HG03175 (cell line): ENCODE measurements at regions not wholly inside any gene's neighbourhood (a gene's known extent, or its start where the extent isn't known, plus 50 kb on each side); places are given as distances from the start of the nearest gene placed in this dataset.

Experiments used
- ATAC-seq: cut with Tn5 transposase; IDR thresholded peaks from one replicate; pipeline ENCODE4 v1.9.1; 2021; ENCODE audit warnings: mild to moderate bottlenecking, moderate library complexity; ENCODE audit not compliant: unreplicated experiment

DNA sequence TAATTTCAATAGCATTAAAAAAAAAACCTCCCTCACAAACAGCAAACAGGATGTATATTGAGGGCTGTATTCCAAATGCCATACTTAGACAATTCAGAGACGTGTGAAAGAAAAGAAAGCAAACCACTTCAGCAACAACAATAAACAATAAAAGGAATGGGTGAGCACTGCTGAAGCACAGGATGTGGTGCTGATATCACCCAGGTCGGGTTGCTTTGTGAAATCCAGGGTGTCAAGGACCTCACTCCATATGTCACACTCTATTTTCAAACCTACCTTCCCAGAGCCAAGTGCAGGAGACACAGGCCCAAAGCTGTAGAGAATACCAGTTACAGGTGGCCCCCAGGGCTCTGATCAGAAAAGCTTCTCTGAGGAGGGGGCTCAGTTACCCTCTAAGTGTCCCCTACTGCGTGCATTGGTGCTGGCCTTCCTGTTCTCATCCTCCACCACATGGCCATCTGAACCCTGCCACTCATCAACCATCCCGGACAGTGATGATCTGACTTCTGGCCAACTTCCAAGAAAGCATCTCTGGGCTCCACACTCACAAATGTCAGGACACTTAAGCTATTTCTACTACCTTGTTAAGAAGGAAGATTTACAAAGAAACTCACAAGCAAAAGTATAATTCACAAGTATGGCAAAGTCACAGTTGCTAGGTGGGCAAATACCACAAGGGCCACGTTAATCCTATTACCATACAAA is 363.0 kb downstream of the SS18 start:
- no peak for ATAC-seq

DNA sequence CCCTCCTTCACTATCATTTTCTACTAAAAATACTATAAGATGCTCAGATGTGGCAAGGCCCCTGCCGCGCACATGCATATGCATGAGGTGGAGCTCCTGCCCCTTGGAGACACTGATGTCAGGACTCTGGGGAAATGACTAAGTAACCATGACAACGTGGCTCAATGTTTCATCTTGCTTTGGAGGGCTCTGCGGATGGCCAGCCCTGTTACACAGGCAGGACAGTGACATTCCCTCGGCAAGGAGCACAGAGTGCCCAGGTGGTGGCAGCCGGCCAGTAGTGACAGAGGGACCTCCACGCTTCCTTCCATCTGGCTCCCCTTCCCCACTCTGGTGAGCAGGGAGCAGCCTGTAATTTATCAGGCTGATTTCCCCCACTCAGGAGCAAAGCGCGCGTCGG is 364.1 kb downstream of the SS18 start:
- ATAC-seq: no peak

DNA sequence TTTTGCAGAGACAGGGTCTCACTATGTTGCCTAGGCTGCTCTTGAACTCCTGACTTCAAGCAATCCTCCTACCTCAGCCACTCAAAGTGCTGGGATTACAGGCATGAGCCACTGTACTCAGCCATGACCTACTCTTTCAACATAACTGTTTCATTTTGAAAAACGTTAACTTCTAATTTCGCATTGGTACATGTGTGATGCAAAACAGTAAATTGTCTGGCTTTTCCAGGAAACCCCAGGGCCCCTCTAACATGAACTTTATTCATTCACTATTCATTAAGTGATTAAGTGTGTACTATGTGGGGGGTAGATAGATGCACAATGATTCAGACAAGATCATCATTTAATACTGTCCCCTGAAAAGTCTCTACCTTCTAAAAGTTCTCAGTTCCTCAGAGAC is 364.9 kb downstream of the SS18 start:
- no peak for ATAC-seq

DNA sequence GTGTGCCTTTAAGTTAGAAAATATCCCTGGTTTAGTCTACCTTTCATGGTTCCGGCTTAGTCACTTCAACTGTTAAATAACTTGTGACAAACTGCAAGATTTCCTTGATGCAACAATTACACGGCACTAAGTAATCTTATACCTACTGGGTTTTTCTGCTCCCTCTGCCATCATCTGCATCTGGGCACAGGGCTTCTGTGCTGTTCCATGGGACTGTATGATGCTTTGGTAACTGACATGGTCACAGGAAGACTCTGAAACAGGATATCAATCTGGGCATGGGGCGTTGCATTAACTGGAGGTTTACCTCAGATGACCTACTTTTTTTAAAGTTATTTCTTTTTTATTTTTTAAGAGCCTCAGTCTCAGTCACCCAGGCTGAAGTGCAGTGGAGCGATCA is 365.4 kb downstream of the SS18 start:
- ATAC-seq: no peak

DNA sequence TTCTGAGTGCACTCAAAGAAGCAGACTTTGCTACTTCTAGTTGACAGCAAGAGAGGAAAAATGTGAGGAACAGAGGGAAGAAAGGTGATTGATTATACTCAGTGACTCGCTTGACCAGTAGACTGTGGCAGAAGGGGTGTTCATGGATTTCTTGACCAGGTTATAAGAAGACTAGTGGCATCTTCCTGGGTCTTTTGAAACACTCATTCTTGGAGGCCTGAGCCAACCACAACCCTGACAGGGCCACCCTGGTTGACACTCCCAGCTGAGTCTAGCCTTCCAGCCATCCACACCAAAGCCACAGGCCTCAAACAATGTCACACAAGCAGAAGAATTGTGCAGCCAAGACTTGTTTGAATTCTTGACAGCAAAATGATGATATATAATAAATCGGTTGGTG is 366.3 kb downstream of the SS18 start:
- ATAC-seq: no peak

DNA sequence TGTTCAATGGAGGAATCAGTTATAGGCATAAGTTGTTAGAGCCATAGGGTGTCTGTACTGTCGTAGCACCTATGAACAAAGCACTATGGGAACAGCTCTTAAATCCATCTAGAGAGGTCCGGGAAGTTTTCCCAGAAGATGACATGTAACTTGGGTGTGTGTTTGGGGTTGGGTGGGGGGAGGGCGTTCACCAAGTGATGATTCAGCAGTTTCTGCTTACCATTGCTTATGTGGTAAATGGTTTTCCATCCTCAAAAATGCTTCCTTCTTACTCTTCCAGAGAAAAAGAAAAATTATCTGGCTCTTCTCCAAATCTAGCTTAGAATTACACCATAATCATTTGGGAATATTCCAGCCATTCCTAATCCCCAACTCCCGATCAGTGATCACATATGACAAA is 361.1 kb upstream of the ZNF521 start:
- no peak for ATAC-seq

DNA sequence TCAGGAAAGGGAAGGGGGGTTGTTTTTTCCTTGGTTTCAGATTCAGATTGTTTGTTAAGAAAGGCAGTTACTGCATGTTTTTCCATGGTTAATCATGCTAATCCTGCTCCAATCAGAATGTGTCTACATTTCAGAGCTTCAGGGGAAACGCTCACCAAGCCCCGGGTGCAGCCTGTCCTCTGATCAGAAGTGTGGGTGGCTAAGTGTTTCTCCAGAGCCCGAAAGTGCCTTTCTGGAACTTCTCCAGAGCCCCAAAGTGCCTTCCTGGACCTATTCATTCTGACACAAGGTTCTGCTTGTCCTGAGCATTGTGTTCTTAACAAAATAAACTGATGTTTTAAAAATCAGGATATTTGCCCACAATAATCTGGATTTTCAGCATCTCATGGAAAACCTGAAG is 359.0 kb upstream of the ZNF521 start:
- no peak for ATAC-seq

DNA sequence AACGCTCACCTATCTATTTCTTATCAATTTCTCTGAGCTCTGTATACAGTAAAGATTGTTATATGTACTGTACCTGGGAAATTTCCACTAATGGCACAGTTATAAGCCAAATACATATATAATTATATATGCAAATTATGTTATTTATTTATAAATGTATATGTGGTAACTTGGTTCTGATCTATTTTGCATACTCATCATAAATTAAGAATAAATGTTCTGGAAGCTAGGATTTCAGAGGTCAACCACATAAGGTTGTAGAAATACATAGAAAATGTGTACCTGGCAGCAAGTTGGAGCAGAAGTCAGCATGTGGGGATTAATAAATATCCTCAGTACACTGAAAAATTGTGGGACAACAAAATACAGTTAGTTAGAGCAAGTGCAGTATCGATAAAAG is 353.7 kb upstream of the ZNF521 start:
- no peak for ATAC-seq

DNA sequence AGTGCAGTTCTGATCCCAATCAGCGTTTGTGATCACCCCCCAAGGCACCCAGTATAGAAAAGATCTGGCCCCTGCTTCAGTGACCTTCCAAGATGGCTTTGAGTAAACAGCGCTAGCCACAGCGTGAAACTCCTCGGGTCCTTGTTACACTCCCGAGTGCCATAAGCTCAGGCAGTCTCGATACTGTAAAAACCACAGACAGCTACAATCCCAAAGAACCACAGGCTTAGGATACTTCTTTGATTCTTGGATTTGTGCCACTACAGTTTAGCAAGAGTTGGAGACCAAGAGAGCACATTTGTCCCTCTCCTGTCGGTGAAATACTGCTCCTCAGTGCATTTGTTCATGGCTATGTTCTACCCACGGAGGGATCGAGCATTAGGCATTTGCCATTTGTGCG is 352.5 kb upstream of the ZNF521 start:
- ATAC-seq: no peak

DNA sequence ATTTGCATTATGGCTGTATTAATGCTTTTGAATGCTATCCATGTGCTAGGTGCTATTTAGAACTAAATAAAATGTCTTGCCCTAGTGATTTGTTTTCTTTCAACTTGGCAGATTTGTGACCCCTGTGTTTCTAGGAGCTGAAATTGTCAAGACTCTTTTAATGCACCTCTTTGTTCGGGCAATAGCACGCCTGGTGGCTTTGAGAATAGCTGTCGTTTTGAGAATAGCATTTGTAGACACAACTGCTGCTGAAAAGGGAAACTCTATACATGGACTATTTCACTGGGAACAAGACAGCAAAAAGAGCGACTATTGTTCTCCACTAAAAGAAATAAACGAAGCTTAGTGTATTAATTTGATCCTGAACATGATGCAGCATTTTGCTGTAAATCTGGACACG is 352.1 kb upstream of the ZNF521 start:
- no peak for ATAC-seq

DNA sequence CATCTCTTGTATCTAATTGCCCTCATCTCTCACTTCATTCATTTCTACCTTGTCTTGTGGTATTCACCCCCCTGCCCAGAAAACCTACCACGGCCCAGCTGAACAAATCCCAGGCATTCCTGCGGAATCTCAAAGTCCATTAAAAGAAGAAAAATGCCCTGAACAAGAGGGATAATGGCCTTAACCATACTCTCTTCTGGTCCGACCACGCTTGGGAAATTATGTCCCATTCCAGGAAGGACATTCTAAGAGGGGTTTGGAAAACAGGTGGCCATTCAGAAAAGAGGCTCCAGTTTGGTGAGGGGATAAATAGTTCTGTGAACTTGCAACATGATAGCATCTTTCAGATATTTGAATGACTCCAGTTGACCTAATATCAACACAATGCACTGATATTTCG is 349.9 kb upstream of the ZNF521 start:
- ATAC-seq: no peak

DNA sequence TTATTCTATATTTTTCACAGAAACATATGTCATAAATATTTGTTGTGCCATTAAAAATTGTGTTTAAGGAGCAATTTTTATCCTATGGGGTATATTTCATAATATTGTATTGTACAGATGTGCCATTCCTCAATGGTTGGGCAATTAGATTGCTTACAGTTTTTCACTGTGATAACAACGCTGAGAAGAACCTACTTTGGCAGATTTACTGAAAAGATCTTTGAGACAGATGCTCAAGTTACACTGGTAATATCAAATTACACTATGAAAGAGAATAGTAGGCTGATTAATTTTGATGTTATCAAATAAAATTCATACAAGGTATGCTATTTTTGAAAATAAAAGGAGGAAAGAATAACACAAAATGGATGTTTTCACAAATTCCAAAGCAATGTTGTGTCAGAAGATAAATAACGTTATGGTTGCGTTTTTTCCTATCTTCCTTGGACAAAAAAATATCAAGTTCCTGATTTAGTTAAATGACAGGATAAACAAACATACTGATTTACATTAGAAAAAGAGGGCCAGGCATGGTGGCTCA is 335.1 kb upstream of the ZNF521 start:
- no peak for ATAC-seq

DNA sequence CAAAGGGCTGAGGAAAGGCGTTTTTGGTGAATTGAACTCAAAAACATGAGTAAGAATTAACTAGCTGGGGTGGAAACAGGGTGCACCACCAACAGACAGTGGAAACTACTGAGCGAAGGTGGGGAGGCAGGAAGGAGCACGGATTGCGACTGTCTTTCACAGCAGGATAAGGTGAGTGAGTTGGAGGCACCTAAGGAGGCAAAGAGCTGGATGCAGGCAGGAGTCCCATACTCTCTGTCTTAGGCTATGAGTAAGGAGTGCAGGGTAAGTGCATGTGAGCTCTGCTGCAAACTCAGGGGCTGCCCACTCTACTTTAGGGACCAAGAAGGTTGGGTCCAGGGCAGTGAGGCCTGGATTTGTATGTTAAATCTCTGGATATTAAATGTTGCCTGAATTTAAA is 333.1 kb upstream of the ZNF521 start:
- no peak for ATAC-seq

DNA sequence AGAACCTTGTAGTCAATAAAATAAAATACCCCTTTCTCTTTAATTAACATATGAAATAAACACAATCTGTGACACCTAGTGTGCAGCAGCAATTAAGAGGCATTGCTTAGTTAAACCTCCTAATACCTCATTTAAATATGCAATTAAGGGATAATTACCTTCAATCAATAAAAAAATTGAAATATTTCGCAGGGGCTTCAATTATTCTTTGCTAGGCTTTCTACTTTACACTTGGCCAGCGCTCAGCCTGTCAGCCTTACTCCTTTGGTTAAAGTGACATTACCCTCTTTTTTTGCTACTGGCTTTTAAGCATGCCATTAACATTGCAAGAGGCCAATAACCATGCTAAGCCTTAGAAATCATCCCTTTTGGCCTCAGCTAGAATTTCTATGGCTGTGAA is 327.5 kb upstream of the ZNF521 start:
- no peak for ATAC-seq

DNA sequence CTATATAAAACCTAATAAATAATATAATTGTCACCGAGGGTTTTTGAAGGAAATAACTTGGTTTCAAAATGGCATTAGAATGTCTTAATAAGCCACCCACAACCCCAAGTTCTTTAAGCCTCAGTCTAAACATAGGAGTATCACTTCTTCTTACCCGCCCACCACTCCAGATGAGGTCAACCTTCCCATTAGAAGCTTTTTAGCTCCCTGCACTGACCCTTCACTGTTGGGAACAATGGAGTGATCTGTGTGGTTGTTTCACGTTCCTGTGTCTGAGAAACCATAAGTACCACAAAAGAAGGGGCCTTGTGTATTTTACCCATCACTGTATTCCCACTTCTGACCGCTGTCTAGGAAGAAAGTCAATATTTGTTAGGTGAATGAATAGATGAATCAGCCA is 326.3 kb upstream of the ZNF521 start:
- ATAC-seq: no peak

DNA sequence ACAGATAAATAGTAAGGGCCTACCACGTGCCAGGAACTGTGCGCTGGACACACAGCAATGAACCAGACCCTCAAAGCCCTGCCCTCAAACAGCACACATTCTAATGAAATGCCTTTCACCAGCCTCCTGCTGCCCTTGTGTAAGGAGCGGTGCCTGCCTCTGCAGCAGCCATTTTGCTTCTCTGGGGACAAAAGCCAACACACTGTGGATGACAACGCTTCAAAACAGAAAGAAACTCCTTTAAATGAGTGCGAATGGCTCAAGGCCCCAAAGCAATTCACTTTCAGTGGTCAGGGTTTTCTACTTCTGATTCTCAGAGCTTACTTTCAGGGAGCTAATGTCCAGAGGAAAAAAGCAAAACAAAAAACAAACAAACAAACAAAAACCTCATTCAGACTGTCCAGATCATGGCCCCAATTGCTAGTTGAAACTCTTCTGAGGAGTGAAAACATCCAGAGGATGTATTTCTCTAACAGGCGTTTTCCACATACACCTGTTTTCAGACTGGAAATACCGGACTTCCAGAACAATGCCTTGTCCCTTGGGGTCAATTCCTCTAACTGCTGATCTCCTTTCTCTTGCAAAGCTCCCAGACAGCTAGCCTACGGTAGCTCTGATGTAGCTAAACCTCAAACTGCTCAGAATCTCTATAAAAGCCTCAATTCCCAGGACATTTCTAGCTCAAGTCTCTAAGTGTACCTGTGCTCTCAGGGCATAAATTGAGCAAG is 323.3 kb upstream of the ZNF521 start:
- ATAC-seq: no peak

DNA sequence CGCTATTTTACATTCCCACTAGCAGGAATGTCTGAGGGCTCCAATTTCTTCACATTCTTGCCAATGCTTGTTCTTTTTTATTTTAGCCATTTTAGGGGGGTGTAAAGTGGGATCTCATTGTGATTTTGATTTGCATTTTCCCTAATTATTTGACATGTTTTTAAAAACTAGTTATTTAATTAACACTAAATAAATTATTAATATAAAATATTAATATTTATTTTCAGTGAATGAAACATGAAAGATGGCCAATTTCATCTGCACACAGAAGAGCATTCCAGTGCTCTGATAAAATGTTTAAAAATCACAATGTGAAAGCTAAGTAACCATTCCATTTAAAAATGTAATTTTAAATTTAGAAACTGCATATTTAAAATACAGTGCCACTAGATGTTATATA is 322.2 kb upstream of the ZNF521 start:
- ATAC-seq: no peak

DNA sequence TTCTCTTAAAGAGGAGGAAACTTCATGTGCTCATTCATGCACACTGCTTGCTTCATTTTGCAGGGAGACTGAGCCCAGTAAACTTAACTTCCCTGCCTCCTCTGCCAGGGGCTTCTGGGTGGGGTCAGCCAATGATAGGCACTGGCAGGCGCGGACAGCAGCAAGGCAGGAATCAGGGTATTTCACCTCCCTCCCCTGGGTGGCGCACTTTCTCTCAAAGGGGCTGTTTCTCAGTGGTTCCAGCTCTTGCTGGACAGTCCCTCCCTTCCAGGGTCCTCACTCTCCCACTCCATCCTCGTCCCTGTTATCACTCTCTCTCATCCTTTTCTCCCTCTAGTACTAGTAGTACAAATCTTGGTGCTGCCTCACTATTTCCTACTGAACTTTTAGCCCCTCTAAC is 320.5 kb upstream of the ZNF521 start:
- no peak for ATAC-seq

DNA sequence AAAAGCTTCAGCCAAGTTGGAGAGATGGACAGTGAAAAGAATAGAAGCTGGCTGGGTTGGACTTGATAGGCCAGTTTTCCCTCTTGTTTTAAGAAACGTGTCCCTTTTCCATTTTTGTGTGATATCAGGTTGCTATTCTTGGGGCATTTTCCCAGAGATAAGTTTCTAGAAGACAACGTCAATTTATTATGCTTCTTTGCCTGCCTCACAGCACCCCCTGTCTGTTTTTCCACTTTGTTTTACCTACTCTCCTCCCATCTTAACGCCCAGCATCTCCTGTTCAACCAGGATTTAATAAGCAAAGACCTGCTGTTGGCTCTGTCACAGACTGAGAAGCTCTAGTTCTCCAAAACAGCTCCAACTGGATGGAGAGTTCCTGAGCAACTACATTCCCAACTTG is 317.8 kb upstream of the ZNF521 start:
- no peak for ATAC-seq

DNA sequence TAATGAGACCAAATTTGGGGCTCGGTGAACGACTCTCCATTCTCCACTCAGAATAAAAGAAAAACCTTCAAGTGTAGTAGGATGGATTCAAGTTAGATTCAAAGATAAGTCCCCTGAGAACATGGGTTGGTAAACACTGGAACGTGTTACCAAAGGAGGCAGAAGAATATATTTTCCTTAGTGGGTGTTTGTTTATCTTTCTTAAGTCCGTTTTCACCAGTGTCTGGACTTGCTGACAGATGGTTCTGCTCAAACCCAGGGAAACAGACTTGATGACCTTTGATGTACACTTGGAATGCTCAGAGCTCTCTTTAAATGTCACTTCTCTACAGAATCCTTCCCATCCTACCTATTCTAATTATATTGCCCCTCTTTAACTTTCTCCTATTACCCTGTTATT is 310.3 kb upstream of the ZNF521 start:
- ATAC-seq: no peak

DNA sequence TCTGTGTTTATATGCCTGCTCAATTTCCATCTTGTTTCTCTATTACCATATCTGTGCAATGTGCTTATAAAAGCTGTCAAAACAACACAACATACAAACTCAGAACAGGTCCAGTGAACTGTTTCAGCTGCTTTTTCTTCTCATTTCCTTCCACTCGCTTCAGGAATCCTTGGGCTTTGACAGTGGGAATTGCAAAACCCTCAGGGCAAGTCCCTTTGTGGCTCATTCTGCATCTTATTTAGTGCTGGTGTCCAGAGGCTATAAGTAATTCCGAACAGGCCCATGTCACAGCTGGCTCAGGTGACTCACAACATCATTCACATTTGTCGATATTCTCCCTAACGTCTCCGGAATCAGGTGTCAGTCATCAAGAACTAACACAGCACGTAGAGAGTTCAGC is 309.9 kb upstream of the ZNF521 start:
- no peak for ATAC-seq

DNA sequence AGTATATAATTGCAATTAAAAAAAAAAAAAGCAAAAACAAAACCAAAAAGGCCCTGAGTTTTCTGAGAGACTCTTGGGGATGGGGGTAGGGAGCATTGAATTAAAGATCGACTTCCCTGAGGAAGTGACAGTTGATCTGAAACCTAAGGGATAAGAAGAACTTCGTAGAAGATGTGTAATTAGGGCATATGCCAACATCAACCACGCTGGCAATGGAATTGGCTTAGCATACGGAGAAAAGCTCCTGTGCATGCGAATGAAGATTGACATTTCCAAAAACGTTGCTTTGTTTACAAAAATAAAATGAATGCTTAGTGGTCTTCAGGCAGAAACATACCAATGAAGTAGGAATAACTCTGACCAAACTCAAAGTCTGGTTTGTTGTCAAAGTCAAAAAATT is 307.6 kb upstream of the ZNF521 start:
- no peak for ATAC-seq

DNA sequence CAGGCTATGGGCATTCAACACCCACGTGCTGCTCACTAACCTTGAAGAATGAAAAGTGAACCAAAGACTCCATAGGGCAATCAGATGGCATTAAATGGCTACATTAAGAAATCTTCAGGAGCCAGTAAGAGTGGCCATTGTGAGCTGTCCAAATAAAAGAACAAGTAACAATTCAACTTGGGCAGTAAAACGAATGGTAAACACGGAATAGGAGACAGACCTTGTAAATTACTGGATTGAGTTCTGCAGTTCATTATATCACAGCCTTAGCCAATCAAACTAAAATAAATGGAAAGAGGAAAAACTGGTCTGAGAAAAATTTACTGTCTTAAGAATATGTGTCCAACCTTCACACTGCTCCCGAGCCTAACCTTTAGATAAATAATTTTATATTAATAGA is 306.5 kb upstream of the ZNF521 start:
- no peak for ATAC-seq
